22Rv1 (cell line): ENCODE measurements at regions not wholly inside any gene's neighbourhood (a gene's known extent, or its start where the extent isn't known, plus 50 kb on each side); places are given as distances from the start of the nearest gene placed in this dataset.

ENCODE experiments used
- H3K27ac ChIP-seq: fragments of 450-650 bp; 2 replicates; pipeline ENCODE4 v1.5.1; 2017
- ZFX ChIP-seq: fragments of 450-650 bp; IDR thresholded peaks from 2 replicates; pipeline ENCODE4 v1.6.1; 2017; ENCODE audit warnings: antibody characterized with exemption, borderline replicate concordance
- TF ChIP-seq, protein P1 (sequence below): fragments of 450-650 bp; IDR thresholded peaks from 2 replicates; pipeline ENCODE4 v1.5.1; 2017; ENCODE audit warnings: mild to moderate bottlenecking

DNA sequence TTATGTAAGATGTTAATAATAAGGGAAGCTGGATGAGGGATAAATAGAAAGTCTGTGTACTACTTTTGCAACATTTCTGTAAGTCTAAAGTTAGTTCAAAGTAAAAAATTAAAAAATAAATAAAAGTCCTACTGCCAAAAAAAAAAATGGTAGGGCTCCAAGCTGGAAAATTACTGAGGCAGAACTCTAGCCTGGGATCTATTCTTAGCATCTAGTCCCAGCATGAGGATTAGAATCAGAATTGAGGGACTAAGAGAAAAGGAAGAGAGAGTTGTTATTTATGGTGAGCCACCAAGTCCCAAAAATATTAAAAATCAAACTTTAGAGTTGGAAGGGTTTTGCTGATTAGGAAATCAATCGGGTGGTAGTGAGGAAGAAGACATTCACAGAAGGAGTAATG, 110.3 kb downstream of the CYB561 start:
- TF ChIP-seq, protein P1, sequence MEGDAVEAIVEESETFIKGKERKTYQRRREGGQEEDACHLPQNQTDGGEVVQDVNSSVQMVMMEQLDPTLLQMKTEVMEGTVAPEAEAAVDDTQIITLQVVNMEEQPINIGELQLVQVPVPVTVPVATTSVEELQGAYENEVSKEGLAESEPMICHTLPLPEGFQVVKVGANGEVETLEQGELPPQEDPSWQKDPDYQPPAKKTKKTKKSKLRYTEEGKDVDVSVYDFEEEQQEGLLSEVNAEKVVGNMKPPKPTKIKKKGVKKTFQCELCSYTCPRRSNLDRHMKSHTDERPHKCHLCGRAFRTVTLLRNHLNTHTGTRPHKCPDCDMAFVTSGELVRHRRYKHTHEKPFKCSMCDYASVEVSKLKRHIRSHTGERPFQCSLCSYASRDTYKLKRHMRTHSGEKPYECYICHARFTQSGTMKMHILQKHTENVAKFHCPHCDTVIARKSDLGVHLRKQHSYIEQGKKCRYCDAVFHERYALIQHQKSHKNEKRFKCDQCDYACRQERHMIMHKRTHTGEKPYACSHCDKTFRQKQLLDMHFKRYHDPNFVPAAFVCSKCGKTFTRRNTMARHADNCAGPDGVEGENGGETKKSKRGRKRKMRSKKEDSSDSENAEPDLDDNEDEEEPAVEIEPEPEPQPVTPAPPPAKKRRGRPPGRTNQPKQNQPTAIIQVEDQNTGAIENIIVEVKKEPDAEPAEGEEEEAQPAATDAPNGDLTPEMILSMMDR: no peak
- TF ChIP-seq ZFX: no peak
- H3K27ac ChIP-seq: no peak overlapping the region

DNA sequence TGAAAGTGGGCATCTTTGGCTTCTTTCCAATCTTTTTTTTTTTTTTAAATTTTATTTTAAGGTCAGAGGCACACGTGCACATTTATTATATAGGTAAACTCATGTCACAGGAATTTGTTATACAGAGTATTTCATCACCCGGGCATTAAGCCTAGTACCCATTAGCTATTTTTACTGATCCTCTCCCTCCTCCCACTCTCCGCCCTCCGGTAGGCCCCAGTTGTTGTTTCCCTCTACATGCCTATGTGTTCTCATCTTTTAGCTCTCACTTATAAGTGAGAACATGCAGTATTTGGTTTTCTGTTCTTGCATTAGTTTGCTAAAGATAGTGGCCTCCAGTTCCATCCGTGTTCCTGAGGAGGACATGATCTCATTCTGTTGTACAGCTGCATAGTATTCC, 108.5 kb downstream of the CYB561 start:
- TF ChIP-seq, protein P1: no peak
- TF ChIP-seq ZFX: no peak
- no peak overlapping the region for H3K27ac ChIP-seq

DNA sequence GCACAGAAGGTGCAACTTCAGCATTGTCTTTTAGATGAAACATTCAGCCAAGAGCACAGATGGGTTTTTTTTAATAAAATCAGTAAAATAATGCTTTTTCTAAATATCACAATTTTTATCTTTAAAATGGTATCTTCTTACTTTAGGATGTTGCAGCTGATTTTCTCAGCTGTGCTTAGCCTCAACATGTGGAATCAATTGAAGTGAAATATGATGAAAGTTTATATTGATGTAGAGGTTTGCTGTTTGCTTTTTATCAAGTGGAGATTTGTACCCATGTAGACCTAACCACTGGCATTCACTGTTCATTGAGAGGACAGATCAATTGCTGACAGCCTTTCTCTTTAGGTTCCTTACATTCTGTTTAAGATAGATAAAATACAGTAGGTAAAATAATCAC, 107.8 kb downstream of the CYB561 start:
- TF ChIP-seq, protein P1: no peak
- no peak for TF ChIP-seq ZFX
- no peak overlapping the region for H3K27ac ChIP-seq

DNA sequence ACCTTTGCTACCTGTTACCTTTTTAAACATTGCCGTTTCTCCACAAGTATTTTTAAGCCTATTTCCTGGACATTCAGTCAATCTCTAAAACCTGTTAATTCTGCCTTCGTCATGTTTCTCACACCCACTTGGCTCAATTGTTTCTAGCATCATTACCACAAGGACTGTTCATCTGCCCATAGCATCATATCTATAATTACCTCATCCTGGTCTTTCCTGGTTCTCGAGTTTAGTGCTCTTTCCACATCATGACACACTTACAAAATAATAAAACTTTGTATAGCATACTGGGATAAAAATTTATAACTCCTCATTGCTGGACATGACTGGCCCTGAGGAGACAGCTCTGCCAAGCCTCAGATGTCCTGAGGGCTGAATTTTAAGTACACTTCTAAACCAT, 104.8 kb downstream of the CYB561 start:
- TF ChIP-seq ZFX: no peak
- TF ChIP-seq, protein P1: no peak
- H3K27ac ChIP-seq: no peak overlapping the region

DNA sequence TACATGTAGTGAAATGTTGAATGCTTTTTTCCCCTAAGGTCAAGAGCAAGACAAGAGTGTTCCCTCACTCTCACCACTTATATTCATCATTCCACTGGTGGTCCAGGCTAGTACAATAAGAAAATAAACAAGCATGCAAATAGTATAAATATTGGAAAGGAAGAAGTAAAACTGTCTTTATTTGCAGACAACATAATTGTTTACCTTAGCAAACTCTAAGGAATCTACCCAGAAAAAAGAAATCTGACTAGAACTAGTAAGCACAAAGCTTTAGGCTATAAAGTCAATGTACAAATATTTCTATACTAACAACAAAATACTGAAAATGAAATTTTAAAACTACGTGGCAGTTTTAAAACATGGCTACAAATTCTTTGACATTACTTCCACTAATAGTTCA, 101.7 kb downstream of the CYB561 start:
- TF ChIP-seq, protein P1: no peak
- no peak for TF ChIP-seq ZFX
- H3K27ac ChIP-seq: no peak overlapping the region

DNA sequence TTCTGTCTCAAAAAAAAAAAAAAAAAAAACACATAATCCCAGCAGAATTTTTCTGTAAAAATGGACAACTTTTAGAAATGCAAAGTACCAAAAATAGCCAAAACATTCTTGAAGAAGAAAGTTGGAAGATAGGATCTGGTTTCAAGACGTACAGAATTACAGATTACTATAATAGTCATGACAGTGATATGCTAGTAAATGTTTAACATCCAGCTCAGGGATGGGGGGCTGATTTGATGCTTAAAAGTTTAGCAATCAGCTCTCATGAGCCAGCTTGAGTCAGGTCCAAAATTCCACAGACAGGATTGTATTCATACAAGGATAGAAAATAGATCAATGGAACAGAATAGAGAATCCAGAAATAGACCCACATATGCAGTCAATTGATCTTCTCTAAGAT, 100.5 kb downstream of the CYB561 start:
- TF ChIP-seq, protein P1: no peak
- no peak for TF ChIP-seq ZFX
- H3K27ac ChIP-seq: no peak overlapping the region

DNA sequence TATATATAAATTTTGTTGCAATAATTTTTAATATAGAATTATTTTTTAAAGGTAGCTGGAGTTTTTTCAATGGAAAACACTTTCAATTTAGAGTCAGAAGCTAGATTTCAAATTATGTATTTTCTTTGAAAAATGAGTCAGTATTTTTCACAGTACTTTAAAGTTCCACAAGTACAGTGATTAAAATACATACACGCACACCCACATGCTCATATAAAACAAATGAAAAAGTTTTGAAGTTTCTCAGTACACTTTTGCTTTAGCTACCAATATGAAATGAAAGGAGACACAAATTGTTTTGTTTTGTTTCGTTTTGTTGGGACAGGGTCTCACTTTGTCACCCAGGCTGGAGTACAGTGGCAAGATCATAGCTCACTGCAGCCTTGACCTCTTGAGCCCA, 98.6 kb downstream of the CYB561 start:
- no peak overlapping the region for H3K27ac ChIP-seq
- TF ChIP-seq ZFX: no peak
- TF ChIP-seq, protein P1: no peak
